HG03469 (cell line): ENCODE measurements at regions not wholly inside any gene's neighbourhood (a gene's known extent, or its start where the extent isn't known, plus 50 kb on each side); places are given as distances from the start of the nearest gene placed in this dataset.

Source experiments
- ATAC-seq: cut with Tn5 transposase; IDR thresholded peaks from one replicate; pipeline ENCODE4 v1.9.1; 2021; ENCODE audit warnings: mild to moderate bottlenecking, moderate library complexity, moderate number of reproducible peaks; ENCODE audit not compliant: unreplicated experiment

GRCh38 chr2:117763804-117764203, 50.7 kb upstream of the DDX18 start:
- no peak for ATAC-seq
